ENCODE measurements at regions not wholly inside any gene's neighbourhood (a gene's known extent, or its start where the extent isn't known, plus 50 kb on each side); places are given as distances from the start of the nearest gene placed in this dataset.

DNA sequence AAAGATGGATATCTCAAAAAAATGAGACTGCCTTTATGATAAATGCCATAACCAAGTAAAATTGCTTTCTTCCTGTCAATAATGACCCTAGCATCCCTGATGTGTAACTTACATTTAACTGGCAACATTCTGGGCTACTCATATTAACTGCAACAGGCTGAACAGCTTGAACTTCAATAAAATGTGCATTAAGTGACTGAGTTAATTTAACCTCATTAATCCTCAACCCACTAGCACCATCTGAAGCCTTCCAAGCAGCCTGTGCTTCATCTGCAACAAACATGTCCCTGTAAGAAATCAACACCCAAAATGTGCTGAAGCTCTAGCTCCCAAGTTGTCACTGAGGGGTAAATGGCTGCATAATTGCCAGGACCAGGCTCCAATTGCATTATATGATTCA lies 296.2 kb upstream of the ZC3H15 start:
- H3K4me3 Mint-ChIP-seq (ENCODE audit: unreplicated experiment) = no peak overlapping the region

DNA sequence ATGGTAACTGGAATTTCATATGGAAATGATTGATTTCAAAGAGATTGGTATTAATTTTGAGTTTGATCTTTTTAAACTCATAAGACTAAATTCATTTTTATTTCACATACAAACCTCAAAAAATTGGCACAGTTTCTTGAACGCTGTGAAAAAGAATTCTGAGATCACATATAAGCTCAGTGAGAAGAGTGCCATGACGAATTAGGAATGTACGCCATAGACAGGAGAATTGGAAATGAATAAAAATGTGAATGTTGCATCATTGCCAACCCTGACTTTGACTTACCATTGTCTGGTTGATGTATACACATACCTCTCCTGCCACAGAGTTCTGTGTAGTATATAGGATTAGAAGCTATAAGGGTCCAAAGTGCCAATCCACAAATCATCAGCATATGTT lies 290.4 kb upstream of the ZC3H15 start:
- ChIA-PET CTCF (no interaction called here), POLR2A (no interaction called here)
- no peaks in the 10 kb centered on the region for H3K4me1 Mint-ChIP-seq (ENCODE audit: low read depth, unreplicated experiment)
- no peaks in the 10 kb centered on the region for H3K9me3 Mint-ChIP-seq (ENCODE audit: unreplicated experiment)
- intact Hi-C loops (cut with micrococcal nuclease; ENCODE audit: unreplicated experiment) = no loop called here
- H3K27me3 Mint-ChIP-seq (ENCODE audit: insufficient read depth, unreplicated experiment) = no peaks in the 10 kb centered on the region
- H3K4me3 Mint-ChIP-seq (ENCODE audit: unreplicated experiment) = no peak overlapping the region
- no peak overlapping the region for H3K4me3 ChIP-seq (ENCODE audit: low read depth, low read length)
- H3K9me3 ChIP-seq = no peaks in the 10 kb centered on the region
- TF ChIP-seq, protein P1, sequence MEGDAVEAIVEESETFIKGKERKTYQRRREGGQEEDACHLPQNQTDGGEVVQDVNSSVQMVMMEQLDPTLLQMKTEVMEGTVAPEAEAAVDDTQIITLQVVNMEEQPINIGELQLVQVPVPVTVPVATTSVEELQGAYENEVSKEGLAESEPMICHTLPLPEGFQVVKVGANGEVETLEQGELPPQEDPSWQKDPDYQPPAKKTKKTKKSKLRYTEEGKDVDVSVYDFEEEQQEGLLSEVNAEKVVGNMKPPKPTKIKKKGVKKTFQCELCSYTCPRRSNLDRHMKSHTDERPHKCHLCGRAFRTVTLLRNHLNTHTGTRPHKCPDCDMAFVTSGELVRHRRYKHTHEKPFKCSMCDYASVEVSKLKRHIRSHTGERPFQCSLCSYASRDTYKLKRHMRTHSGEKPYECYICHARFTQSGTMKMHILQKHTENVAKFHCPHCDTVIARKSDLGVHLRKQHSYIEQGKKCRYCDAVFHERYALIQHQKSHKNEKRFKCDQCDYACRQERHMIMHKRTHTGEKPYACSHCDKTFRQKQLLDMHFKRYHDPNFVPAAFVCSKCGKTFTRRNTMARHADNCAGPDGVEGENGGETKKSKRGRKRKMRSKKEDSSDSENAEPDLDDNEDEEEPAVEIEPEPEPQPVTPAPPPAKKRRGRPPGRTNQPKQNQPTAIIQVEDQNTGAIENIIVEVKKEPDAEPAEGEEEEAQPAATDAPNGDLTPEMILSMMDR (IDR thresholded peaks at IDR 0.05; ENCODE audit: insufficient read depth in 1 of 2, low read depth in 1 of 2, low read length in 1 of 2, severe bottlenecking in 1 of 2, unreplicated experiment in 1 of 2) = no peak
- H3K36me3 Mint-ChIP-seq (ENCODE audit: insufficient read depth, unreplicated experiment) = no peaks in the 10 kb centered on the region
- no TSS peak for BruUV-seq (replicated peaks)
- H3K36me3 ChIP-seq (ENCODE audit: control insufficient read depth, insufficient read depth, low read length) = no peaks in the 10 kb centered on the region
- H3K4me1 ChIP-seq = no peaks in the 10 kb centered on the region
- no peak for DNase-seq
- no peak overlapping the region for H3K27ac Mint-ChIP-seq (ENCODE audit: unreplicated experiment)
- no peaks in the 10 kb centered on the region for H3K27me3 ChIP-seq (replicated peaks; ENCODE audit: control insufficient read depth, insufficient read depth, low read length)

More for the DNA sequence above, 296.2 kb upstream of the ZC3H15 start:
- intact Hi-C loops (cut with micrococcal nuclease; ENCODE audit: unreplicated experiment) = no loop called here
- H3K36me3 ChIP-seq (ENCODE audit: control insufficient read depth, insufficient read depth, low read length) = no peaks in the 10 kb centered on the region
- H3K4me1 ChIP-seq = no peaks in the 10 kb centered on the region
- no peaks in the 10 kb centered on the region for H3K9me3 ChIP-seq
- Mint-ChIP-seq H3K27ac (ENCODE audit: unreplicated experiment) (no peak overlapping the region), H3K27me3 (ENCODE audit: insufficient read depth, unreplicated experiment) (no peaks in the 10 kb centered on the region), H3K4me1 (ENCODE audit: low read depth, unreplicated experiment) (no peaks in the 10 kb centered on the region), H3K36me3 (ENCODE audit: insufficient read depth, unreplicated experiment) (no peaks in the 10 kb centered on the region), H3K9me3 (ENCODE audit: unreplicated experiment) (no peaks in the 10 kb centered on the region)
- TF ChIP-seq, protein P1 (IDR thresholded peaks at IDR 0.05; ENCODE audit: insufficient read depth in 1 of 2, low read depth in 1 of 2, low read length in 1 of 2, severe bottlenecking in 1 of 2, unreplicated experiment in 1 of 2) = no peak
- no TSS peak for BruUV-seq (replicated peaks)
- CTCF ChIA-PET = no interaction called here
- DNase-seq = no peak
- H3K27me3 ChIP-seq (replicated peaks; ENCODE audit: control insufficient read depth, insufficient read depth, low read length) = no peaks in the 10 kb centered on the region; the same call in 1 of the 2 replicates
- POLR2A ChIA-PET = no interaction called here
- H3K4me3 ChIP-seq (ENCODE audit: low read depth, low read length) = no peak overlapping the region

DNA sequence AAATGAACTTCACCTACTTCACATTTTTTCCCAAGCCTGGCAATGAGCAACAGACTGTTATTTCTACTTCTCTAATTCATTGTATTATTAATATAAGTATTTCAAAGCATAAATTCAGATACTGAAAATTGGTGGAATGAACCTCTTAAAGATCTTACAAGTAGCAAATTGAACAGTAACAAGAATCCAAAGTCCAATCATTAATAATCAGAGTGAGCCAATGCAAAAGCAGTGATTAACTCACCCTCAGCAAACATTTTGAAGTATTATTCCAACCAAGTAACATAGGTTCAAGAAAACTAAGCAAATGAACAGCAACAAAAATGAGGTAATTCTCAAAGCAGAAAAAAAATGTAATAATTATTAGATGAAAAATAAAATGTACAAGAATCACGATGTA lies 288.1 kb upstream of the ZC3H15 start:
- POLR2A ChIA-PET = no interaction called here

More for the DNA sequence above, 288.1 kb upstream of the ZC3H15 start:
- Mint-ChIP-seq H3K36me3 (ENCODE audit: insufficient read depth, unreplicated experiment) (no peaks in the 10 kb centered on the region), H3K27ac (ENCODE audit: unreplicated experiment) (no peak overlapping the region), H3K4me1 (ENCODE audit: low read depth, unreplicated experiment) (no peaks in the 10 kb centered on the region), H3K27me3 (ENCODE audit: insufficient read depth, unreplicated experiment) (no peaks in the 10 kb centered on the region), H3K9me3 (ENCODE audit: unreplicated experiment) (no peaks in the 10 kb centered on the region), H3K4me3 (ENCODE audit: unreplicated experiment) (no peak overlapping the region)
- Histone ChIP-seq H3K4me3 (ENCODE audit: low read depth, low read length) (no peak overlapping the region), H3K27me3 (replicated peaks; ENCODE audit: control insufficient read depth, insufficient read depth, low read length) (no peaks in the 10 kb centered on the region), H3K36me3 (ENCODE audit: control insufficient read depth, insufficient read depth, low read length) (no peaks in the 10 kb centered on the region), H3K4me1 (no peaks in the 10 kb centered on the region), H3K9me3 (no peaks in the 10 kb centered on the region)
- intact Hi-C loops (cut with micrococcal nuclease; ENCODE audit: unreplicated experiment) = no loop called here
- CTCF ChIA-PET = no interaction called here
- no TSS peak for BruUV-seq (replicated peaks)
- no peak for DNase-seq
- TF ChIP-seq, protein P1 (IDR thresholded peaks at IDR 0.05; ENCODE audit: insufficient read depth in 1 of 2, low read depth in 1 of 2, low read length in 1 of 2, severe bottlenecking in 1 of 2, unreplicated experiment in 1 of 2) = no peak
